ENCODE measurements at regions not wholly inside any gene's neighbourhood (a gene's known extent, or its start where the extent isn't known, plus 50 kb on each side); places are given as distances from the start of the nearest gene placed in this dataset.

- H3K27ac ChIP-seq, result no peak overlapping the region
- TF ChIP-seq ZFX (IDR thresholded peaks at IDR 0.05) (no peak), CTCF (conservative IDR thresholded peaks at IDR 0.05) (no peak)
Measured at GRCh38 chrX:115936008-115936407, 234.5 kb upstream of the AGTR2 start.

- H3K27ac ChIP-seq, result no peak overlapping the region
- TF ChIP-seq CTCF (conservative IDR thresholded peaks at IDR 0.05), result no peak
- TF ChIP-seq ZFX (IDR thresholded peaks at IDR 0.05), result no peak
Measured at GRCh38 chrX:115939070-115939469, 231.5 kb upstream of the AGTR2 start.

- TF ChIP-seq ZFX (IDR thresholded peaks at IDR 0.05) (no peak), CTCF (conservative IDR thresholded peaks at IDR 0.05) (no peak)
- no peak overlapping the region for H3K27ac ChIP-seq
Measured at GRCh38 chrX:115939636-115940160, 230.8 kb upstream of the AGTR2 start.

GRCh38 chrX:115940348-115940747, 230.2 kb upstream of the AGTR2 start:
- peak overlapping the region; percentile 75; the same call in 1 of the 2 replicates for H3K27ac ChIP-seq
- TF ChIP-seq ZFX (IDR thresholded peaks at IDR 0.05) (no peak), CTCF (conservative IDR thresholded peaks at IDR 0.05) (no peak; the same call in 1 of the 2 replicates)

GRCh38 chrX:115940888-115941332, 229.6 kb upstream of the AGTR2 start:
- TF ChIP-seq CTCF (conservative IDR thresholded peaks at IDR 0.05) (peak; percentile 55), ZFX (IDR thresholded peaks at IDR 0.05) (no peak)
- peak overlapping the region; percentile 75 for H3K27ac ChIP-seq

- TF ChIP-seq ZFX (IDR thresholded peaks at IDR 0.05) (no peak), CTCF (conservative IDR thresholded peaks at IDR 0.05) (no peak)
- peak overlapping the region; percentile 75 for H3K27ac ChIP-seq
Measured at GRCh38 chrX:115941388-115941787, 229.2 kb upstream of the AGTR2 start.

GRCh38 chrX:115946059-115946458, 224.5 kb upstream of the AGTR2 start:
- no peak overlapping the region for H3K27ac ChIP-seq
- no peak for TF ChIP-seq CTCF (conservative IDR thresholded peaks at IDR 0.05)
- TF ChIP-seq ZFX (IDR thresholded peaks at IDR 0.05), result no peak
